ENCODE measurements at regions not wholly inside any gene's neighbourhood (a gene's known extent, or its start where the extent isn't known, plus 50 kb on each side); places are given as distances from the start of the nearest gene placed in this dataset.
"Not testable (repeated sequence)": the region's sequence is repeated elsewhere in the genome, so short reads cannot be mapped to it uniquely, and the experiment has no call there.

GRCh38 chr6:144392536-144392935 is 107.4 kb downstream of the UTRN start:
- DNase-seq (ENCODE audit: low read depth in 2 of 2, low spot score in 1 of 2), result no peak

GRCh38 chr6:144394210-144394609 is 109.1 kb downstream of the UTRN start:
- no peak for DNase-seq (ENCODE audit: low read depth in 2 of 2, low spot score in 1 of 2)

GRCh38 chr6:144395014-144395413 is 109.9 kb downstream of the UTRN start:
- DNase-seq (ENCODE audit: low read depth in 2 of 2, low spot score in 1 of 2), result no peak

GRCh38 chr6:144395826-144396225 is 110.7 kb downstream of the UTRN start:
- DNase-seq (ENCODE audit: low read depth in 2 of 2, low spot score in 1 of 2), result no peak

GRCh38 chr6:144397141-144397540 is 112.0 kb downstream of the UTRN start:
- DNase-seq (ENCODE audit: low read depth in 2 of 2, low spot score in 1 of 2), result no peak

- DNase-seq (ENCODE audit: low read depth in 2 of 2, low spot score in 1 of 2), result no peak
These were observed 115.2 kb downstream of the UTRN start for GRCh38 chr6:144400321-144400720.

GRCh38 chr6:144401736-144402733 is 116.9 kb downstream of the UTRN start:
- DNase-seq (ENCODE audit: low read depth in 2 of 2, low spot score in 1 of 2), result no peak

- no peak for DNase-seq (ENCODE audit: low read depth in 2 of 2, low spot score in 1 of 2)
These were observed 117.6 kb downstream of the UTRN start for GRCh38 chr6:144402750-144403149.

- DNase-seq (ENCODE audit: low read depth in 2 of 2, low spot score in 1 of 2), result no peak
These were observed 120.0 kb downstream of the UTRN start for GRCh38 chr6:144405163-144405562.

GRCh38 chr6:144406796-144407195 is 121.7 kb downstream of the UTRN start:
- DNase-seq (ENCODE audit: low read depth in 2 of 2, low spot score in 1 of 2), result no peak

GRCh38 chr6:144408161-144408560 is 123.0 kb downstream of the UTRN start:
- DNase-seq (ENCODE audit: low read depth in 2 of 2, low spot score in 1 of 2), result no peak

- DNase-seq (ENCODE audit: low read depth in 2 of 2, low spot score in 1 of 2), result no peak
These were observed 124.9 kb downstream of the UTRN start for GRCh38 chr6:144410059-144410458.

GRCh38 chr6:144410574-144410973 is 125.4 kb downstream of the UTRN start:
- not testable (repeated sequence) for DNase-seq (ENCODE audit: low read depth in 2 of 2, low spot score in 1 of 2)

GRCh38 chr6:144411531-144412165 is 126.5 kb downstream of the UTRN start:
- no peak for DNase-seq (ENCODE audit: low read depth in 2 of 2, low spot score in 1 of 2)

- DNase-seq (ENCODE audit: low read depth in 2 of 2, low spot score in 1 of 2), result no peak
These were observed 128.3 kb downstream of the UTRN start for GRCh38 chr6:144413418-144413817.

- no peak for DNase-seq (ENCODE audit: low read depth in 2 of 2, low spot score in 1 of 2)
These were observed 129.9 kb downstream of the UTRN start for GRCh38 chr6:144415014-144415413.

GRCh38 chr6:144415835-144416237 is 130.7 kb downstream of the UTRN start:
- DNase-seq (ENCODE audit: low read depth in 2 of 2, low spot score in 1 of 2), result no peak

- no peak for DNase-seq (ENCODE audit: low read depth in 2 of 2, low spot score in 1 of 2)
These were observed 131.1 kb downstream of the UTRN start for GRCh38 chr6:144416244-144416643.

- DNase-seq (ENCODE audit: low read depth in 2 of 2, low spot score in 1 of 2), result no peak
These were observed 131.6 kb downstream of the UTRN start for GRCh38 chr6:144416773-144417172.

GRCh38 chr6:144417681-144418080 is 132.5 kb downstream of the UTRN start:
- no peak for DNase-seq (ENCODE audit: low read depth in 2 of 2, low spot score in 1 of 2)

GRCh38 chr6:144418959-144419545 is 133.9 kb downstream of the UTRN start:
- no peak for DNase-seq (ENCODE audit: low read depth in 2 of 2, low spot score in 1 of 2)

GRCh38 chr6:144423167-144423566 is 138.0 kb downstream of the UTRN start:
- no peak for DNase-seq (ENCODE audit: low read depth in 2 of 2, low spot score in 1 of 2)

Measured in stimulated activated CD8-positive, alpha-beta memory T cell treated with anti-CD3 and anti-CD28 coated beads, Interleukin-4, amount 100 ng/mL, for 4 hours (primary cell).